ENCODE measurements at regions not wholly inside any gene's neighbourhood (a gene's known extent, or its start where the extent isn't known, plus 50 kb on each side); places are given as distances from the start of the nearest gene placed in this dataset.
A peak's percentile ranks its signal among the peaks of the same experiment; 100 is the strongest.

GRCh38 chr10:116792817-116793216, 50.5 kb upstream of the HSPA12A start:
- TF ChIP-seq POU2F2 (IDR thresholded peaks at IDR 0.05; ENCODE audit: low read depth, low read length) (no peak), PAX5 (IDR thresholded peaks at IDR 0.05; ENCODE audit: insufficient read depth, low read length, severe bottlenecking) (no peak), TAF1 (IDR thresholded peaks at IDR 0.05; ENCODE audit: low read depth, low read length) (no peak), POLR2A (IDR thresholded peaks at IDR 0.05; ENCODE audit: low read depth, low read length) (no peak), SPI1 (IDR thresholded peaks at IDR 0.05; ENCODE audit: low read depth, low read length) (no peak), POLR2AphosphoS5 (IDR thresholded peaks at IDR 0.05; ENCODE audit: low read depth, low read length) (no peak)
- FAIRE-seq (no peak), DNase-seq (ENCODE audit: insufficient read length, low spot score) (no peak)

DNA sequence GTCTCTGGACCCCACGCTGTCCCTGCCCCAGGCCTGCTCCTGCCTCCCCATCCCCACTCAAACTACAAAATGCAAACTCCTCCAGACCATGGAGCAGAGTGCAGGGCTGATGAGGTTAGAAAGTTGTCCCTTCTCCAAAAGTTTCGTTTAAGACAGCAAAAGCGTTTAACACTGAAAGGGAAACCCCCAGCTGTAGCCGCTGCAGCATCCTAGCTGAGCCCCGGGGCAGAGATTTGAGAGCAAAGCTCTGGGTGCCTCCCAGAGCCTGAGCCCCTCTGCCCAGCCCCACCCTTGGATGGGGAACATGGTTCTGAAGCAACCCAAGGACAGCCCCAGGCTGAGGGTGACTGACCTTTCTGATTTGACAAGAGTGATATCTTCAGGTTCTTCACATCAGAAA, 52.8 kb upstream of the ENO4 start:
- no peak for FAIRE-seq
- no peak for TF ChIP-seq POLR2A (IDR thresholded peaks at IDR 0.05; ENCODE audit: low read depth, low read length)
- no peak for TF ChIP-seq TAF1 (IDR thresholded peaks at IDR 0.05; ENCODE audit: low read depth, low read length)
- TF ChIP-seq SPI1 (IDR thresholded peaks at IDR 0.05; ENCODE audit: low read depth, low read length), result no peak
- TF ChIP-seq POU2F2 (IDR thresholded peaks at IDR 0.05; ENCODE audit: low read depth, low read length), result no peak
- no peak for TF ChIP-seq PAX5 (IDR thresholded peaks at IDR 0.05; ENCODE audit: insufficient read depth, low read length, severe bottlenecking)
- no peak for TF ChIP-seq POLR2AphosphoS5 (IDR thresholded peaks at IDR 0.05; ENCODE audit: low read depth, low read length)
- no peak for DNase-seq (ENCODE audit: insufficient read length, low spot score)

GRCh38 chr10:116796910-116797513, 52.3 kb upstream of the ENO4 start:
- FAIRE-seq (peak; percentile 59), DNase-seq (ENCODE audit: insufficient read length, low spot score) (peak; percentile 72)
- TF ChIP-seq POLR2A (IDR thresholded peaks at IDR 0.05; ENCODE audit: low read depth, low read length) (no peak), TAF1 (IDR thresholded peaks at IDR 0.05; ENCODE audit: low read depth, low read length) (no peak), PAX5 (IDR thresholded peaks at IDR 0.05; ENCODE audit: insufficient read depth, low read length, severe bottlenecking) (no peak), POU2F2 (IDR thresholded peaks at IDR 0.05; ENCODE audit: low read depth, low read length) (no peak), POLR2AphosphoS5 (IDR thresholded peaks at IDR 0.05; ENCODE audit: low read depth, low read length) (no peak), SPI1 (IDR thresholded peaks at IDR 0.05; ENCODE audit: low read depth, low read length) (no peak)

- TF ChIP-seq PAX5 (IDR thresholded peaks at IDR 0.05; ENCODE audit: insufficient read depth, low read length, severe bottlenecking), result no peak
- no peak for TF ChIP-seq POLR2AphosphoS5 (IDR thresholded peaks at IDR 0.05; ENCODE audit: low read depth, low read length)
- no peak for TF ChIP-seq POU2F2 (IDR thresholded peaks at IDR 0.05; ENCODE audit: low read depth, low read length)
- no peak for TF ChIP-seq POLR2A (IDR thresholded peaks at IDR 0.05; ENCODE audit: low read depth, low read length)
- TF ChIP-seq SPI1 (IDR thresholded peaks at IDR 0.05; ENCODE audit: low read depth, low read length), result no peak
- no peak for TF ChIP-seq TAF1 (IDR thresholded peaks at IDR 0.05; ENCODE audit: low read depth, low read length)
- no peak for DNase-seq (ENCODE audit: insufficient read length, low spot score)
- no peak for FAIRE-seq
These were observed 50.4 kb upstream of the ENO4 start for GRCh38 chr10:116798859-116799258.

Data from GM12891 (cell line).